ENCODE measurements at regions not wholly inside any gene's neighbourhood (a gene's known extent, or its start where the extent isn't known, plus 50 kb on each side); places are given as distances from the start of the nearest gene placed in this dataset.

DNA sequence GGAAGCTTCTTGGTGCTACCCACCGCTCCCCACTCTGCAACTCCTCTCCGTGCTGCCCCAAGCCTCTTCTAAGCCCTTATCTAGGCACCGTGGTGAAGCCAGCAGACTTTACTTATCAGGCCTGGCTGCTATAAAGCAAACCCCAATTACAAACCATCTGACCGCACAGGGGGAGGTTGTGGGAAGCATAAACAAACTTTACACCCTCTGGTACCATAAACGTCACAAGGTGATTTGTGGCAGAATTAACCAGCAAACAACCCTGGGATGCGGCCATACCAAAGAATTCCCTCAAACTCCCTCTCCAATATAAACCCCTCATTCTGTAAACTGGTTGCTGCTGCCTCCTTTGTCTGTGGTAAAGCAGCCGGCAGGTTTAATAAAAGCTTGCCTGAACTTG is 55.2 kb downstream of the MAGEC2 start:
- H2BK120ac ChIP-seq (ENCODE audit: low read depth, low read length, poor library complexity, severe bottlenecking), result no peak overlapping the region
- Mint-ChIP-seq H3K4me1 (no peaks in the 10 kb centered on the region), H3K27me3 (ENCODE audit: low read depth) (no peaks in the 10 kb centered on the region), H3K4me3 (no peak overlapping the region), H3K9me3 (peaks cover 74 to 86% of the 10 kb centered on the region in 2 experiments), H3K36me3 (ENCODE audit: insufficient read depth in 1 of 3, low read depth in 3 of 3) (peaks cover 0 to 11% (median 11%) of the 10 kb centered on the region in 3 experiments; a peak in 4 of 7 replicates), H3K27ac (no peak overlapping the region)
- H3K14ac ChIP-seq (ENCODE audit: insufficient read depth, low read length), result no peak overlapping the region
- no peak overlapping the region for H3K27ac ChIP-seq (ENCODE audit: insufficient read length, low read depth, low read length)
- H4K8ac ChIP-seq (replicated peaks; ENCODE audit: insufficient read length, low read depth, low read length), result no peak overlapping the region
- no peak overlapping the region for H2BK5ac ChIP-seq (ENCODE audit: insufficient read length, low read length)
- no peaks in the 10 kb centered on the region for H4K20me1 ChIP-seq (ENCODE audit: control insufficient read depth, insufficient read depth, insufficient read length)
- H3T11ph ChIP-seq (ENCODE audit: low read length), result no peak overlapping the region
- H3K23me2 ChIP-seq (ENCODE audit: insufficient read length, low read depth, low read length, poor library complexity, severe bottlenecking), result no peaks in the 10 kb centered on the region
- H3K4me1 ChIP-seq (ENCODE audit: insufficient read depth, low read length), result no peaks in the 10 kb centered on the region
- no peaks in the 10 kb centered on the region for H3K9me3 ChIP-seq (ENCODE audit: control insufficient read depth, low read depth, low read length)
- no peak overlapping the region for H3K9ac ChIP-seq (ENCODE audit: extremely low read depth, insufficient read length, low read length)
- no peak for DNase-seq
- H4K91ac ChIP-seq (ENCODE audit: insufficient read length, low read depth, low read length), result no peak overlapping the region
- no peak overlapping the region for H2BK12ac ChIP-seq (ENCODE audit: insufficient read length, low read depth, low read length)
- no peak overlapping the region for H3K4me2 ChIP-seq (ENCODE audit: insufficient read depth, insufficient read length, low read length)
- H3K79me2 ChIP-seq (ENCODE audit: insufficient read depth, low read length), result no peaks in the 10 kb centered on the region
- no peak overlapping the region for H2AFZ ChIP-seq (ENCODE audit: low read length)
- no peak overlapping the region for H4K5ac ChIP-seq (ENCODE audit: insufficient read length, low read depth, low read length)
- no peaks in the 10 kb centered on the region; the same call in 1 of the 2 replicates for H3K27me3 ChIP-seq (ENCODE audit: insufficient read depth, low read length)
- H3K56ac ChIP-seq (ENCODE audit: insufficient read length, low read depth, low read length), result no peak overlapping the region
- WGBS (ENCODE audit: extremely low coverage, insufficient read length, low lambda C conversion rate), result no CpG with 5 or more reads among the region's 7 CpGs
- H2BK20ac ChIP-seq (ENCODE audit: low read depth, low read length, poor library complexity, severe bottlenecking), result no peak overlapping the region
- no peak overlapping the region for H3K4ac ChIP-seq (ENCODE audit: low read depth, low read length)
- no peak overlapping the region for H3K23ac ChIP-seq (ENCODE audit: insufficient read length, low read depth, low read length)
- no peak overlapping the region for H3K18ac ChIP-seq (ENCODE audit: insufficient read length, low read depth, low read length)
- no peak overlapping the region for H2BK15ac ChIP-seq (ENCODE audit: low read depth, low read length)
- no peaks in the 10 kb centered on the region for H3K79me1 ChIP-seq (ENCODE audit: insufficient read depth, low read depth, low read length, poor library complexity, severe bottlenecking)
- no peak overlapping the region for H2AK5ac ChIP-seq (ENCODE audit: insufficient read length, low read length)
- TF ChIP-seq CTCF (conservative IDR thresholded peaks at IDR 0.05), result no peak

Data from H9 (cell line).